HCT116 (cell line): ENCODE measurements at regions not wholly inside any gene's neighbourhood (a gene's known extent, or its start where the extent isn't known, plus 50 kb on each side); places are given as distances from the start of the nearest gene placed in this dataset.

Experiments used
- EZH2 ChIP-seq: fragments of 200-600 bp; sonication (generic); IDR thresholded peaks from 2 replicates; pipeline ENCODE4 v1.6.1; 2017; ENCODE audit warnings: antibody characterized with exemption, mixed run types
- EZH2phosphoT487 ChIP-seq: fragments of 200-600 bp; IDR thresholded peaks from 2 replicates; pipeline ENCODE4 v1.6.1; 2018; ENCODE audit warnings: antibody characterized with exemption, borderline replicate concordance
- FOSL1 ChIP-seq: IDR thresholded peaks from 2 replicates; pipeline ENCODE4 v1.6.1; 2012; ENCODE audit warnings: low read depth
- JUND ChIP-seq: IDR thresholded peaks from 2 replicates; pipeline ENCODE4 v1.6.1; 2012
- POLR2AphosphoS5 ChIP-seq: IDR thresholded peaks from 2 replicates; pipeline ENCODE4 v1.6.1; 2011; ENCODE audit warnings: mild to moderate bottlenecking, low read depth, low read length, moderate library complexity
- SP1 ChIP-seq: IDR thresholded peaks from 2 replicates; pipeline ENCODE4 v1.6.1; 2012; ENCODE audit warnings: low read depth
- TF ChIP-seq, protein P1 (sequence below), 3 experiments: fragments of 200-600 bp in 1 of 3; sonication (generic) in 1 of 3; IDR thresholded peaks in 2 of 3; conservative IDR thresholded peaks in 1 of 3; 2 replicates each; pipeline ENCODE4 v1.5.1; 2012 to 2017; ENCODE audit warnings: low read depth in 2 of 3, low read length in 2 of 3, antibody characterized with exemption in 1 of 3, borderline replicate concordance in 1 of 3, control low read depth in 1 of 3, mild to moderate bottlenecking in 1 of 3, mixed read lengths in 1 of 3, mixed run types in 1 of 3, moderate library complexity in 1 of 3; ENCODE audit not compliant: insufficient read depth in 1 of 3

DNA sequence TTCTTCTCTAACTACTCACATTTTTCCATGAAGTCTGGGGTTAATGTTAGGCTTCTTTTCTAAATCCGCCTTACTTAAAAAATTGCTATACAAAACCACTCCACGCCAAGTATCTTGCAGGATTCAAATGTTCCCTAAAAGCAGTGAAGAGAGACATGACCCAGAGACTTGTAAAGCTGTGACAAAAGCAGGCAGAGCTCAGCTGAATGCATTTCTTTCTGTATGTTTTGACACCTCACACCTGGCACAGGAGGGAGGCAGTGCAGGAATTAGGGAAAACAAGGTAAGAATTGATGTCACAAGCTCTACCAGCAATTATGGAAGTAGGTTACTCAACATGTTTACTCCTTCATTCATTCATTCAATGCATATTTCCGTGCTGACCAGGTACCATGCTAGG lies 295.0 kb downstream of the RPAP3 start:
- no peak for TF ChIP-seq SP1
- TF ChIP-seq JUND, result no peak
- TF ChIP-seq, protein P1, sequence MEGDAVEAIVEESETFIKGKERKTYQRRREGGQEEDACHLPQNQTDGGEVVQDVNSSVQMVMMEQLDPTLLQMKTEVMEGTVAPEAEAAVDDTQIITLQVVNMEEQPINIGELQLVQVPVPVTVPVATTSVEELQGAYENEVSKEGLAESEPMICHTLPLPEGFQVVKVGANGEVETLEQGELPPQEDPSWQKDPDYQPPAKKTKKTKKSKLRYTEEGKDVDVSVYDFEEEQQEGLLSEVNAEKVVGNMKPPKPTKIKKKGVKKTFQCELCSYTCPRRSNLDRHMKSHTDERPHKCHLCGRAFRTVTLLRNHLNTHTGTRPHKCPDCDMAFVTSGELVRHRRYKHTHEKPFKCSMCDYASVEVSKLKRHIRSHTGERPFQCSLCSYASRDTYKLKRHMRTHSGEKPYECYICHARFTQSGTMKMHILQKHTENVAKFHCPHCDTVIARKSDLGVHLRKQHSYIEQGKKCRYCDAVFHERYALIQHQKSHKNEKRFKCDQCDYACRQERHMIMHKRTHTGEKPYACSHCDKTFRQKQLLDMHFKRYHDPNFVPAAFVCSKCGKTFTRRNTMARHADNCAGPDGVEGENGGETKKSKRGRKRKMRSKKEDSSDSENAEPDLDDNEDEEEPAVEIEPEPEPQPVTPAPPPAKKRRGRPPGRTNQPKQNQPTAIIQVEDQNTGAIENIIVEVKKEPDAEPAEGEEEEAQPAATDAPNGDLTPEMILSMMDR (IDR thresholded peaks at IDR 0.05 in 2 of 3, conservative IDR thresholded peaks at IDR 0.05 in 1 of 3; ENCODE audit: borderline replicate concordance in 1 of 3, insufficient read depth in 1 of 3, low read depth in 2 of 3, low read length in 2 of 3), result no peak
- no peak for TF ChIP-seq EZH2
- no peak for TF ChIP-seq EZH2phosphoT487
- no peak for TF ChIP-seq POLR2AphosphoS5
- TF ChIP-seq FOSL1, result no peak
